Fibroblast of pulmonary artery (primary cell): ENCODE measurements at regions not wholly inside any gene's neighbourhood (a gene's known extent, or its start where the extent isn't known, plus 50 kb on each side); places are given as distances from the start of the nearest gene placed in this dataset.

Experiments
- DNase-seq: peaks from one replicate; pipeline ENCODE4 v3.0.0-alpha.2; 2010; ENCODE audit warnings: low read depth
- H3K4me3 ChIP-seq: replicated peaks from 2 replicates; pipeline ENCODE4 v1.5.1; 2011; ENCODE audit warnings: low read depth, mild to moderate bottlenecking, control low read depth, low read length, moderate library complexity
- TF ChIP-seq, protein P1 (sequence below): IDR thresholded peaks from 2 replicates; pipeline ENCODE4 v1.5.1; 2011; ENCODE audit warnings: mild to moderate bottlenecking, control low read depth, low read length, inconsistent platforms; ENCODE audit errors: missing control alignments

DNA sequence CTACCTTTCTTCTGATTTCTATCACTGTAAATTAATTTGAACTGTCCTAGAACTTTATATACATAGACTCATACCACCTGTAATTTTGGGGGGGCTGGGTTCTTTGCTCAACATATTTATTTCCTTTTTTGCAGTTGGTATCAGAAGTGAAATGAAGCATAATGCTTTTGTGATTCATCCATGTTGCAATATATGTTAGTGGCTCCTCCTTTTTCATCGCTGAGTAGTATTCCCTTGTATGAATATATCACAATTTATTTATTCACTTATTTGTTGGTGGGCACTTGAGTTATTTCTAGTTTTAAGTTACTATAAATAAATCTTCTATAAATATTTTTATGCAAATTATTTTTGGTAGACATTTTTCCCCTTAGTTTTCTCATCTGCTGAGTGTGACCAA, 336.4 kb downstream of the HS3ST3B1 start:
- DNase-seq, result no peak
- TF ChIP-seq, protein P1, sequence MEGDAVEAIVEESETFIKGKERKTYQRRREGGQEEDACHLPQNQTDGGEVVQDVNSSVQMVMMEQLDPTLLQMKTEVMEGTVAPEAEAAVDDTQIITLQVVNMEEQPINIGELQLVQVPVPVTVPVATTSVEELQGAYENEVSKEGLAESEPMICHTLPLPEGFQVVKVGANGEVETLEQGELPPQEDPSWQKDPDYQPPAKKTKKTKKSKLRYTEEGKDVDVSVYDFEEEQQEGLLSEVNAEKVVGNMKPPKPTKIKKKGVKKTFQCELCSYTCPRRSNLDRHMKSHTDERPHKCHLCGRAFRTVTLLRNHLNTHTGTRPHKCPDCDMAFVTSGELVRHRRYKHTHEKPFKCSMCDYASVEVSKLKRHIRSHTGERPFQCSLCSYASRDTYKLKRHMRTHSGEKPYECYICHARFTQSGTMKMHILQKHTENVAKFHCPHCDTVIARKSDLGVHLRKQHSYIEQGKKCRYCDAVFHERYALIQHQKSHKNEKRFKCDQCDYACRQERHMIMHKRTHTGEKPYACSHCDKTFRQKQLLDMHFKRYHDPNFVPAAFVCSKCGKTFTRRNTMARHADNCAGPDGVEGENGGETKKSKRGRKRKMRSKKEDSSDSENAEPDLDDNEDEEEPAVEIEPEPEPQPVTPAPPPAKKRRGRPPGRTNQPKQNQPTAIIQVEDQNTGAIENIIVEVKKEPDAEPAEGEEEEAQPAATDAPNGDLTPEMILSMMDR, result no peak

DNA sequence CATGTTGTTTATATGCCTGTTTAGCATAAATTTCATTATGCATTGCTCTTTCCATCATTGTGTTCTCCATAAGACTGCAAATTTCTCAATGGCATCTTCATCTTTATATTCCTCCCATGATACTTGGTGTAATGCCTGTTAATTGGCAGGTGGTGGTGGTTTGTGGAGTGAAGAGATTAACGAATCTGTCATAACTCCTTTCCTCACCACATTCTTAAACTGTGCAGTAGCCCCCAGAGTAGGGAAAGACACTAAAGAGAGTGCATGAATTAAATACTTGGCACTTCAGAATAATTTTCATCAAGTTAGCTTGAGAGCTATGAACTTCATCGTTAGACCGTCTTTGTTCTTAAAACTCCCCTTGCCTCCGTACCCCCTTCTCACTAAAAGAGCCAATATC, 329.7 kb downstream of the HS3ST3B1 start:
- TF ChIP-seq, protein P1, result no peak
- no peak for DNase-seq
- no peak overlapping the region for H3K4me3 ChIP-seq

More for the DNA sequence above, 336.4 kb downstream of the HS3ST3B1 start:
- H3K4me3 ChIP-seq, result no peak overlapping the region

DNA sequence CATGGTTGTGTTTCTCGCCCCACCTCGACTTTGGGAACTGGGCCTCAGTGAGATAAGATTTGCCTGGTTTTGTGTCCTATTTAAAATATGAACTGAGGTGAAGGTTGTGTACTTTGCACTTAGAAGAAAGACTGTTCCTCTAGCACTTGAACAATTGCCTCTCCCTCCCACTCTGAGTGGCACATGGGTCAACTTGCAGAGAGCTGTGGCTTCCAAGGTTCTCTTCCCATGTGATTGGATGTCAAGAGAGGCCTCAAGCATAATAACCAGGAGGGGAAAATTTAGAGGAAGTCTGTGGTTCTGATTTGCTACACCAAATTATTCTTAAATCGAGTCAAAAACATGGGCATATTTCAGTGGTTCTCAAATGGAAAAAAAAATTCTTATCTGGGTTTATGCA, 329.2 kb downstream of the HS3ST3B1 start:
- TF ChIP-seq, protein P1, result no peak
- no peak overlapping the region for H3K4me3 ChIP-seq
- no peak for DNase-seq

DNA sequence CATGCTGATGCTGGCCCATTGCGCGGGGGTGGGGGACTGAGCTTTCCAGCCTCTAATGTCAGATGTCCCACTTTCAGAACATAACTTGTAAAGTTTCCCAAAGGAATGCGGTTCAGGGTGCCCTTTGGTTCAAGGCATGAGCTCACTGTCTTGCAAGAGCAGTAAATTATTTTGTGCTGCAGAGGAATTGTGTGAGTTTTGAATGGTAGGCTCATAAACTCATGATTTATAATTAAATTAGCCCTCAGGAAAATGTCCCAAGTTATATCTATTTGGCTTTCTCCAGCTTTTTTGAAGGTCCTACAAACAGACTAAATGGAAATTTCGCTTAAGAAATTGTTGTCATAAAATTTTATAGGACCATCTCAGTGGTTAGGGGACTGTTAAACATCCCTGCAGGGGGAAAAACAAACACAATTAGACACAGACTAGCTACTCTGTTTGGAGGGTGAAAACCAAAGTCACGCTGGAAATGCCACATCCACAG, 321.8 kb downstream of the HS3ST3B1 start:
- no peak overlapping the region for H3K4me3 ChIP-seq
- no peak for DNase-seq
- TF ChIP-seq, protein P1, result no peak

DNA sequence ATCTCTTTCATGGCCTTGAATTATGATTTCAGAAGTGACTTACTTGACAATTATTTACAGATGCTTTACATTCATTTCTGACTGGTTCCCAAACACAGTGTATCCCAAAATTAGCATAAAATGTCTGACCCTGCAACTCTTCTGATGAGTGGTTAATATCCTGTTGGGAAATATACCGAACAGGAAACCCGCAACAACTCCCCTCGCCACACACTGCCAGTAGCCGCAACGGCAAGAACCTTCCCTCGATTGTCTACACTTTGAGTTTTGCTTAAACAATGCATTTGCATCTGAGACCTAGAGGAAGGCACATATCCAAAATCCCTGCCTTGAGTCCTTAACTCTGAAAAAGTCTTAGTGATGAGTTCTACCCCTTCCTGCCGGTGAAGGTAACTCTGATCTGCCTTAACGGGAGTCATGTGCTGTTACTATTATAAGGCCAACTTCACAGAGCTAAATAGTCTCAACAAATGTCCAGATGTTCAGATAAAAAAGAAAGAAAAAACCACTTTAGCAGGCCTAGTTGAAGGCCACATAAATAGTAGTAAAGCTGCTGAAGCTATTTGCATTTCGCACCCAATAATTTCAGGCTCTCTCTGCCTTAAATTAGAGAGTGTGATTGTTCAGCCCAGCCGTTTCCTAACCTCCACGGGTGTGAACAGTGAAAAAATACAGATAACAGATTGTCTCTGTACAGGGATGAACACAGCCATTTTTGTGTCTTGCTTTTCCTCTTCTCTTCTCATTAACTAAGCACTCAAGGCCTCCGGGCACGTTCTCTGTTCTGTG, 321.1 kb downstream of the HS3ST3B1 start:
- TF ChIP-seq, protein P1, result no peak
- DNase-seq, result no peak
- H3K4me3 ChIP-seq, result no peak overlapping the region

DNA sequence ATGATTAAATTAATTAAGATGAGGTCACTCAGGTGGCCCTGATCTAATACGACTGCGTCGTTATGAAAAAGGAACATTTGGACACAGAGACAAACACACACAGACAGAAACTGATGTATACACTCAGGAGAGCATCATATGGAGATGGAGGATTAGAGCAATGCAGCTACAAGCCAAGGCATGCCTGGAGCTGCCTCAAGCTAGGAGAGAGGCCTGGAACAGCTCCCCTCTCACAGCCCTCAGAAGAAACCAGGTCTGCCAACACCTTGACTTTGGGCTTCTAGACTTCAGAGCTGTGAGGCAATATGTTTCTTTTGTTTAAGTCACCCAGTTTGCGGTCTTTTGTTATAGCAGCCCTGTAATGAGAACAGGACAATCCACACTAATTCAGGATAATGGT, 318.9 kb downstream of the HS3ST3B1 start:
- no peak overlapping the region for H3K4me3 ChIP-seq
- TF ChIP-seq, protein P1, result no peak
- no peak for DNase-seq

DNA sequence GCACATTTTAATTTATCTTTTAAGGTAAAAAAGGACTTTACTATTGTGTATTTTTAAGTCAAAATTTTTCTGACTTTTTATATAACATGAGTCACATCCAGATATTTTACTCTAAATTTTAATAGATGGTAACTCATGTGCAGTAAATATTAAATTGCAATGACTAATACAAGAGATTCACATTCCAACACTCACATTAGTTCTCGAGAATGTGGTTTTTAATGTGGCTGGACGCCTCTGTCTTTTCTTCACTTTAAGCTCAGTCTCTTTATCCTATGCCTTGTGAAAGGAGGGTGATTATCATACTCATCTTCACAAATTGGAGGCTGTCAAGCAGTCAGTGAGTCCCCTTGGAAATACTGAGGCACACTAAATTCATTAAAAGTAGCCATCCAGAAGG, 315.6 kb downstream of the HS3ST3B1 start:
- no peak for DNase-seq
- TF ChIP-seq, protein P1, result no peak
- H3K4me3 ChIP-seq, result no peak overlapping the region
